Colon (tissue), 2 donors: ENCODE measurements at regions not wholly inside any gene's neighbourhood (a gene's known extent, or its start where the extent isn't known, plus 50 kb on each side); places are given as distances from the start of the nearest gene placed in this dataset.

Source experiments
- FAIRE-seq: peaks from 2 replicates; lab custom pipeline; 2012; peaks lifted over from hg19 to GRCh38; lab: Jason Lieb, UNC
- donor health status: control.
- donor health status: control.

DNA sequence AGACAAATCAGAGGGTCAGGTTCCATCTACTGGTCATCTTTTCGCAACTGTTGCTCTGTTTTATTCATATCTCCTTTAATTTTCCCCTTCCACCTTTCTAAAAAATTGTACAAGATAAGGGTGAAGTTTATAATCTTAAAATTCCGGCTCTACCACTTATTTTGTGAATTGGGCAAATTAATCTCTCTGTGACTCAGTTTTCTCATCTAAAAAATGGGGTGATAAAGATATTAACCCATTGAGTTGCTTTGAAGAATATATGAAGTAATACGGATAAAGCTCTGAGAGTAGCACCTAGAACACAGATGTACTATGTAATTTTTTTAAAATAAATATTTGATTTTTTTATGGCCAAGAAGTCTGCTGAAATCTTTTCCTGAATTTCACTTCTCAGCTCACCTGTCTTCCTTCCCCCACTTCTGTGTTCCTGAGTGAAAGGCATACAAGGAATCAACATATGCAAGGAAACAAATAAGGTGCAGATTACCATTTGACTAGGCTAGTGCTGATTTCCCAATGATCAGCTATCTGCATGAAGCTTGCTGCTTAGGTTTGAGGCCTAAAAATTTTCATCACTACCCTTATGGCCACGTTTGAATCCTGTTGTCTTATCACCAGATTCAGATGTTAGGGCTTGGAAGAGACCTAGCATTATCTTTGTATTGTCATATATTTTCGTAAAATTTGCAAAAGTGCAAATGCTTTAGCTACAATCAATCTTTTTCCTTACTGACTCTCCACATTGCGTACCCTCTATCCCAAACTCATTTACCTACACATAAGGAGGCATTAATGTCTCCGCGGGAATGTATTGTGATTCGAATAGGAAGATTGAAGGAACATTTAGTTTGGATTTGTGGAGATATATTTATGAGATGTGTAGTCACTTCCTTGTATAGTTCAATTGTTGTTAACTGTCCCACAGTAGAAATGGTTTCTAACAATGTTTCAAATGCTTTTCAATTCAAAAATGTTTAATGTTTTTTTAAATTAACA, 718.3 kb upstream of the PTBP2 start:
- FAIRE-seq, result no peak

DNA sequence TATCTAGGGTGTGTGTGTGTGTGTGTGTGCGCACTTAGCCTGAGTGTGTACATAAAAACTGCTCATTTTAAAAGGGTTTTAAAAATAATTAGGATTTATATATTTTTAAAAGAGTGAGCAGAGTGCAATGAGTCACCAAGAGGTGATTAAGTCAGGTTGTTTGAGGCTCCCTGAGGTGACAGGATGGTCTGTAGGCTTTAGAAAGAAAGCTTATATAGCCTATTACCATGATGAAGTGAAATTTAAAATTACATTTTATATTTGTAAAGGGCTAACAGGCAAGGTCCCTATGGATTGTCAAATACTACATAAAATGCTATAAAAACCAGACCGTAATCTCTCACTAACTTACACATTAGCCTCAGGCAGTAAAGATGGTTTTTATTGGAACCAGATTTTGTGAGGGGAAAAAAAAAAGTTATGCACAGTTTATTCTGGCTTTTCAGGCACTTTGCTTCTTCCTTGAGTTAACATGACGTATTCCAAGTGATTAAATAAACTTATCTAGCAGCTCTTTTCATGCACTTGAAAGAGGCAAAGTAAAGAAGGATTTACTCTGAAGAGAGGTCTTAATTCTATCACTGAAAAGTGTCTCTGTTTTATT, 711.7 kb upstream of the PTBP2 start:
- FAIRE-seq, result no peak

DNA sequence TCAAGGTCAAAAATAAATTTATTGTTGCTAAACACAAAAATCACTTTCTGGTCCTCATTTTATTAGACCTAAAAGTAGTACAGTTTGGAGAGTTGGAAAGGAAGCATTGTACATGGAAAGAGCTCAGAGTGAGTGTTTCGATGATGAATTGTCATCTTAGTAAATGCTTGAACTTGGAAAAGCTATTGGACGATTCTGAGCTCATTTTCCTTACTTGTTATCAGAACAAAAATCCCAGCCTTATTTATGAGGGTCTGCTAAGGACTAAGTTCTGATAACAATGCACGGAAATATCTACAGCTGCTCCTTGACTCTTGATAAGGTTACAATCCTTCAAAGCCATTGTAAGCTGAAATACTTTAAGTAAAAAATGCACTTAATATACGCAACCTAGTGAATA, 710.0 kb upstream of the PTBP2 start:
- FAIRE-seq, result no peak

DNA sequence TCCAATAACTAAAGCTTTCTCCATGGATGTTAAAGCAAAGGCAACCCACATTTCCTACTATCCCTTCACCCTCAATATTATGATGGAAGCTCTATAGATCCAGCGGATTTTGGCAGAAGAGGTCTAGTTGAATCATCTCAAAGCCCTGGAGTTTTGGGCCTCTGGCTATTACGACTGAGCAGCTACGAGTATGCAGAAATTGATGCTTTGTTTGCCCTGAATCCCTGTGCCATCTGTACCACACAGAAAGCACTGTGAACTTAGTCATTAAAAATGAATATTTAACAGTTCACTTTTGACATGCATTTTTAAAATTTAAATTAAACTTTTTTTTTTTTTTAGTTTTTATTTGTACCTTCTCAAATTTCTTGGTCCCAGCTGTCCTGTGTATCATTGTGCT, 705.4 kb upstream of the PTBP2 start:
- FAIRE-seq, result no peak

DNA sequence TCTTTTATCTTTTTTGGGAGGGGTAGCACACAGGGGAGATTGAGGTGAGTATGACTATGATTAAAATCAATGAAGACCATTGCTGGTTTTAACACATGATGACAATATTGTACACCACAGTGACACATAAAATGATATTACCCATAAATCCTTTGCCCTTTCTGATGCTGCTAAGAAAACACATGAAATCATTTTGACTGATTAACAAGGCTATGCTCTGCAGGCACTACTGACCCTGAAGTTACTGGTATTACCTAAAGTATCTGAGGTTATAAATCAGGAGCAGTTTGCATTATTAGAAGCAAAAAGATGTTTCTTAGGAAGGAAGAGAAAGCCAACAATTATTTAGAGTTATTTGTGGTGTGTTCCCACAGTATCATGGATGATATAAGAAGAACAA, 701.2 kb upstream of the PTBP2 start:
- no peak for FAIRE-seq

DNA sequence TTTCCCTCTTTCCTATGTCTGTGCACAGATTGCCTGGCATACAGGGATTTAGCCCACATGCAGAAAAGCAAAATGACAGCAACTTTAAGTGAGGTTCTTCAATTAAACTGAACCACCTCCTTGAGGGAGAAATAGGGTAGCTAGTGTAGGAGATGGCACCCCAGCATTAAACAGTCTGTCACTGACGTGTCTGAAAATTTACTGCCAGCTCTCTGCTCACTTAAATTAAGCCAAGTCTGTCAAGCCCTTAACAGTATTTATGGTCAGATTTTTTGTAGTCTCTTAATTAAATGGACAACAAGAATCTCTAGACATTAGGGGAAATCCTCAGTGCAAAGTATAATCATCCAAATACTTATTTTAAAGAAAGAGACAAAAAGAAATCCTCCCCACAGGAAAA, 696.5 kb upstream of the PTBP2 start:
- no peak for FAIRE-seq

DNA sequence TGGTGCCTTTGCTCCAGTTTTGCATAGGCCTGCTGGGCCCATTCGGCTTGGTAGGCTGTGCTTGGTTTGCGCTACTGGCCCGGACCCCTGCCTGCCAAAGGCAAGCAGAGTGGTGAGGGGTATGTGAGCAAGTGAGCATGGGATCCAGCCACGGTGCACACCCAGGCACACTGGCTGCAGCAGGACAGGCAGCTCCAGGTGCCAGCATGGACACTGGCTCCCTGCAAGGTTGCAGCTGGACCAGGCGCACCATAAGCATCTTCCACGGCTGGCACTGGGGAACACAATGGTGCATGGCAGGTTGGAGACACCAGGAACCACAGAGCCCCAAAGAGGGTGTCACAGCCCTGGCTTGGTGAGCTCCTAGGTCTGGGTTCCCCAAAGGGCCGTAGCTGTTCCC, 693.5 kb upstream of the PTBP2 start:
- no peak for FAIRE-seq

DNA sequence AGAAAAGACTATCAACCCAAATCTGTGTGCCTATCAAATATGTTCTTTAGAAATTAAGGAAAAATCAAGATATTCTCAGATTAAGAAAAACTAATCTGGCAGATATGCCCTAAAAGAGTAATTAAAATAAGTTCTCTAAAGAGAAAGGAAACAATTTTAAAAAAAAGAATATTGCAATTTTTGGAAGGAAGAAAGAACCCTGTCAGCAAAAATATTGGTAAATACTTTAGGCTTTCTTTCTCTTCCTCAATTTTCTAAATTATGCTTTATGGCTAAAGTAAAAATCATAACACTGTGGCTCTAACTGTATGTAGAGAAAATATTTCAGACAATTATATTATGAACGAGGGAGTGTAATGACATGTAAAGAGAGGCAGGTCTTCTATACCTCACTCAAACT, 691.3 kb upstream of the PTBP2 start:
- FAIRE-seq, result no peak

DNA sequence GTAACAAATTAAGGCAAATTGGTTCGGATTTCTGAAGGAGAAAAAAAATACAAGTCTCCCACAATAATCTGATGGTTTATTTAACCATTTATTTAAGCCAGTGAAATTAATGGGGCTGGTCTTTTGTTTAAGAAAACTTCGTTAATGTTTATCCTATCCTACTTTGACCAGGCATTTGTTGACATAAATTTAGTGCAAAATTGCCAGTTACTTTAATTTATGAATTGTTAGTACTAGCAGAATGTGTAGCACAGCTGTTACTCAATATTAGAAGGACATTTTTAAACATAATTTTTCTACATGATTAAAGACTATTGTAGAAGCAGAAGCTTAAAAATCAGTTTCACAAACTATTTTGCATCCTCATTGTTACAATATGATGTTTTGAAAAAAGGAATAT, 687.6 kb upstream of the PTBP2 start:
- FAIRE-seq, result no peak

DNA sequence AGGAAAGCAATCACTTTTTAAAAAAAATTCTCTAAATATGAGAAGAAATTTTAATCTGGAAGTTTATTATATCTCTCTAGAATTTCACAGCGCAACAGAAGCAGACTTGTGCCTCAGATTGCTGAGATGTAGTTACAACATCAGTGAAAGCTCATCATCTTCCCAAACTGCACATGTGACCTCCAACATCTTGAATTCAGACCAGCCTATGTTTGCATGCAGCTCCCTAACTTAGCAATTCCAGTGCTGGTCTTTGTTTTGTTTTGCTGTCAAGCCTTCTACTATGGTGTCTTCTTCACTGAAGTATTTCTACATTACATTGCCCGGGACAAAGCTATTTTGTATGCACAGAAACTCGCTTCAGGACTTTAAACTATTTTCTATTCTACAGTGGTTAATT, 684.8 kb upstream of the PTBP2 start:
- FAIRE-seq, result no peak

DNA sequence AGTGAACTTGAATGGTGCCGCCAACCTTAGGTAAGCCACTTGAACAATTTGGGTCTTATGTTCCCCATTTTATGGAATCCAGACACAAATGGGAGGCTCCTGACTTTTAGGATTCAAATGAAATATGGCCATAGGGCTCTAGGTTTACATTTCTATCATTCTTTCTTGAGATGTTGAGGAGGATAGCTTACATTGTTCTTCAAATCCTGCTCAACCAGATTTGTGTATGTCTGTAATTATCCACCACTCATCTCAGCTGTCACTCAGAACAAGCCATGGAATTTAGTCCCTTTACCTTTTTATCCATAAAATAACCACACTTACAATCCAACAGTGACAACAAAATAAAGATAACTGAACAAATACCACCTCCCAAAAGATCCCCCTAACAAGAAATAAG, 682.9 kb upstream of the PTBP2 start:
- FAIRE-seq, result no peak

DNA sequence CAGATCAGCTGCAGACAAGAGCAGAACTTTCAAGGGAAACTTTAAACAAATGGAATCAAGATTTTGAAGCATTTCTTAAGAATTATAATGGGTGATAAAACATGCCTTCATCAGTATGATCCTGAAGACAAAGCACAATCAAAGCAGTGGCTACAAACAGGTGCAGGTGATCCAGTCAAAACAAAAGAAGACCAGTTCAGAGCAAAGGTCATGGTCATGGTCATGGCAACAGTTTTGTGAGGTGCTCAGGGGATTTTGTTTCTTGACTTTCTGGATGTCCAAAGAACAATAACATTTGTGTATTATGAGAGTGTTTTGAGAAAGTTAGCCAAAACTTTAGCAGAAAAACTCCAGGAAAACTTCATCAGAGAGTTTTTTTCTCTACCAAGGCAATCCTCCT, 681.7 kb upstream of the PTBP2 start:
- FAIRE-seq, result no peak

DNA sequence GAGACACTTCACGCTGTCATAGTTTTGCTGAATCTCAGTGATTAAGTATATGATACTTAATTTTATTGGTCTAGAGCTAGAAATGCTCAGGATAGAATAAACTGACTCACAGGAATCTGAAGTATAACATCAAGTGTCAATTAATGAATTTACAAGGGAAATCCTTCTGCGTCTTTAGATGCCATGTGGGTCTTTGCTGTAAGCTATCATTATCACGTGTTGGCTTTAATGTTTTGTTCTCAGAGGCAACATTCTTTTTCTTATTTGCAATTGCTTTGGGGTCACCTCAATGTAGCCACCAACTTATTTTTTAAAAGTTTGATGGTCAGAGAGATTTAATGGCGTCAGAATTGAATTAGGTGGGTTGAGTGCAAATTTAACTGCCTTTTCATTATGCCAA, 680.1 kb upstream of the PTBP2 start:
- no peak for FAIRE-seq

DNA sequence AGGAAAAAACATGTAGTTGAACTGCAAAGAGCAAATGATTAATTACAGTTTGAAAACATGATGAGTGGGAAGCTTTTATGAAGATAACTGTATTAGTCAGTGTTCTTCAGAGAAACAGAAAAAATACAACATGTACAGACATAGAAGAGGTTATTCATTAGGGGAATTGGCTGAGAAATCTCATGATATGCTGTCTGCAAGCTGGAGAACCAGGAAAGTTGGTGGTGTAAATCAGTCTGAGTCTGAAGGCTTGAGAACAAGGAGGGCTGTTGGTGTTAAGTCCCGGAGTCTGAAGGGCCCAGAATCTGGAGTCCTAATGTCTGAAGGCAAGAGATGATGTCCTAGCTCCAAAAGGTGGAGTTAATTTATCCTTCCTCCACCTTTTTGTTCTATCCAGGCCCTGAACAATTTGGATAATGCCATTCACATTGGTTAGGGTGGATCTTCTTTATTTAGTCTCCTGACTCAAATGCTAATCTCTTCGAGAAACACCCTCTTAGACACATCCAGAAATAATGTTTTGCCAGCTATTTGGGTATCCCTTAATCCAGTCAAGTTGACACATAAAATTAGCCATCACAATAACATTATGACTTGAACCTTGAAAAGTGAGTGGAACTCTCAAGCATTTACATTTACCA, 672.9 kb upstream of the PTBP2 start:
- FAIRE-seq, result no peak

DNA sequence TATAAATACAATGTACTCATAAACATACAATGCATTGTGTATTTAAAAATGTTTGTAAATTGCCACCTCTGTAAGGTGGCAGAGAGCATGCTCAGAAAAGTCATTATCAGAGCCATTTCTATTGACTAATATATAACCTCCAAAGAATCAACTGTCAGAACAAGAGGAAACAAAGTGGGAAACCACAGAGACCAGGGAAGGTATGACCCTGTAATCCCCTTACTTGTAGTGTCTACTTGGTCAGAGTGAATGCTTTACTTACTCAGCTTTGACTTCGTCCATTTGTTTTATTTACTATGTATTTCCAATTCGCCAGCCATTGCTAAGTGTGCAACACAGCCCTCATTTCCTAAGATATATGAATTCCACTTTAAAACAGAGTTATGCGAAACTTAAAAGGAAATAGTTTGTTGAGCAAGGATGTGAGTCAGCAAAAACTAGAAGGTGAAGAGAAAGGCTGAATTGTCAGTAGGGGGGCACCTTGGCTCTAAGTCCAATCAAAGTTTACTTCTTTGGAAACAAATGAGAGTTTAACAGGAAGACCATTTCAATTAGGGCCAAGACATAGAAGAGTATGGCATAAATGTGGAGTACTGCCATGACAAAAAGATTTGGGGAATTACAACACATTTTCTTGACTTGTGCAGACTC, 671.7 kb upstream of the PTBP2 start:
- no peak for FAIRE-seq

DNA sequence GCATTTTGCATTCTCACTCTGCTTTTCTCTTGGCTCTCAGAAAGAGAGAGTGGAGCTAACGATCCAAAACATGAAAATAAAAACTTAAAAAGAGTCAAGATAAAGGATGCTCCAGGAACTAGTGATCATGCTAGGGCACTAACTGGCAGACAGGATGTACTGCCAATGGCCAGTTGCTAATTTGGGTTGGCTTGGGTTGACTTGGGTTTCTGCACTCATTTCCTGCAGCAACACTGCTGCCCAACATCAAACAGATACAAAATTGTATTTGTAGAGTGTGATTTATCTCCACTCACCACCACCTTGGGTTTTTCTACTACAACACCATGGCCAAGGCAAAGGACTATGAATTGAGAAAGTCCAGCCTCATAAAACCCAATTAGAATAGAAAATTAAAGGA, 662.3 kb upstream of the PTBP2 start:
- no peak for FAIRE-seq

DNA sequence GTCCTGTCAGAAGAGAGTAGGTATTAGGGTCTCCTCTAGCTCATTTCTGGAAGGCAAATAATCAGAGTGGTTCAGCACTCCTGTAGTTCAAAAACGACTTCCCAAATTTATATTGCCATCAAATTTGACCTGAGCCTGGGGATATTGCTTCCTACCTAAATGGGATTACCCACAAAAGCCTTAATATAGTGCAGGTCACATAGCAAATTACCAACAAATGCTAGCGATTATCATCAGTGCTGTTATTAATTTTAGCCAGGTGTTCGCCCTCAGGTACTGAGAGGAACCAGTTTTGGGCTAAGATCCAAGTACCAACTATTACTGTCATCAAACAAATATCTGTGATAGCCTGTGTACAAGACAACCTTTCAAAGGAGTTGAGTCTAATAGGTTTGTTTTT, 661.8 kb upstream of the PTBP2 start:
- no peak for FAIRE-seq

DNA sequence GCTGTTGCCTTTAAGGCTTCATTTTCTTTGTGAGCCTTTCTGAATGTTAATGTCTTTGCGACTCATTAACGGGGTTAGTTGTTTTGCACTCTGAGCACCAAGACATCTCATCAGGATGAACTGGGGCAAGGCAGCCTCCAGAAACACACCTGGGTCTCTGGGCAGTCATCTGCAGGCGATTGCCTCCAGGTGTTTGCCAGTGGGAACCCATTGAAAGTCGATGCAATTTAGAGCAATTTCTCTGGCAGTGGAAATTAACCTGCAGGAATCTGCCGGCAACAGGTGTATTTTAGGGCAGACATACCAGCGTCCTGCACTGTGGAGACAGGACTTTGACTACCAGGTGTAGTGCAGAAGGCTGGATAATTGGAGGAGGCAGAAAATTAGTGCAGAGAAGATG, 661.0 kb upstream of the PTBP2 start:
- no peak for FAIRE-seq

DNA sequence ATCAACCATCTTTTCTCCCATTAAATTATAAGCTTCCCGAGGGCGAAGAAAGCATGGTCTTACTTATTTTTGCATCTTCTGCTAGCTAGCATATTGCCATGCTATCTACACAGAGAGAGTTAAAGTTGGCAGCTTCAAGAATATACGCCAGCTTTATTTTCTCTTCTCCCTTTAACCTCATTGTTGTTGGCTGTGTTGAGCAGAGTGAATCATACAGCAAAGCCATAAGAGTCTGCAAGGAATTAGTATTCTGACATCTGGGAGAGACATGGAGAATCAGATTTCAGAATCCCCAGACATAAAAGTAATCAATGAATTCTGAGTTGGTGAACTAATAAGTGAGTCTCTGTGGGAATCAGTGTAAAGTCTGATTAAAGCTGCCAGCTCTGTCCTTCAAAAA, 649.6 kb upstream of the PTBP2 start:
- no peak for FAIRE-seq

DNA sequence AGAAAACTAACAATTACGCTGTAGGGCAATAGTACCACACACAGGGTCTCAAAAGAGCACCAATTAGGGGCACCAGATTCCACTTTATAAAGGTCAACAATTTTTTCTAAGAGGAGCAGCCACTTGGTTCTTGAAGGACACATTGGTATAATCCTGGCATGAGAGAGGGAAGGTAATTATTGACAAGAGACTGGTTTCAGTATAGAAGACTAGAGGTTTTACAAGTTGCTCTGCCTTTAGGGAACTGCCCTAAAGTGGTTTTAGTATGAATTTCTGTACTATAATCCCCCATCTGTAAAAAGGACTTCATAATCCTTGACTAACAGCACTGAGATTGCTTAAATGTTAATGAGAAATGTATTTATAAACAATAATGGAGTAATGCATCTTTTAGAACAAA, 648.5 kb upstream of the PTBP2 start:
- FAIRE-seq, result no peak

DNA sequence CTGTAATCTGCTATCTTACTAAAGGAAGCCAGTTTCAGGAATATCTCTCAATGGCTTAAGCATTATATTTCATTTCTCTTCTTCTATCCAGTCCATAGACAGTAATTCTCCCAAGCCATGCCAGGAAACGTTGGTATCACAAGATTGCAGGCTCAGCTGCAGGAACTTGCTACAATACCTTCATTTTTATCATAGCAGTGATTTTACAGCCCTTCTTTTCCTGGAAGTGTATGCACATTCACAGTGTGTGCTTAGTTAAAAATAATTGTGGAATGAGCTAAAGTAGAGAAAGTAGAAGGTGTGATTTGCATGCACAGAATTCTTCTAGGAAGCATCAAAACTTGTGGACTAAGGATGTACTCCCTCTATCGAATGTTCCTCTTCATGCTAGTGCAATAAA, 647.2 kb upstream of the PTBP2 start:
- FAIRE-seq, result no peak

DNA sequence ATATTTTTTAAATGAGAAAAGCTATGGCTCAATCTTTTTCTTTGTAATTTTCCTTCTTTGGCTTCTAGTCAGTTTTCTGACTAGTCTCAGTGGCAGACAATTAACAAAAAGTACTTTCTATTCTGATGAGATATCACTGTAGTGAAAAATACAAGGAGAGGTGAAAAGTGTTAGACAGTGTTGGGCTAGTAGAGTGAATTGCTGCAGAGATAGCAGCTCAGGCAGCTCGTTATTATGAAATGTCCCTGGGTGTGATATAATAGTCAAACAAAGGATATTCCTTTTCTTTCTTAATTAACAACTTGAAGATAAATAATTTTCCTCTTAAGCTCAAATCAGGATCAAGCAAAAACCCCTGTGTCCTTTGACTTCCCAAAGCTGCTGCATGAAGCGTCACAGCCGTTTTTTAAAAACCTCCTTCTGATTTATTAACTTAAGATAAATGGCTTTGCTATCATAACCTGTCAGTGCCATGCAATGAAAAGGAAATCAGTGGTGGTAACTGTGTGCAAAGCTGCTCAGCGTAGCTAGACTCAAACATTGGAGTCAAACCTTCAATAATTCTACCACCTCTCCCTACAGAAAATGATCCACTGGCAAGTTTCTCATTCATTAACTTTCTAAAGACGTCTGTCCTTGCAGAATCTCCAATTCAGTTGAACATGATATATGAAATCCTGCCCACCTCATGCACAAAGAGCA, 646.6 kb upstream of the PTBP2 start:
- no peak for FAIRE-seq
